Neural cell (in vitro differentiated cells): ENCODE measurements at regions not wholly inside any gene's neighbourhood (a gene's known extent, or its start where the extent isn't known, plus 50 kb on each side); places are given as distances from the start of the nearest gene placed in this dataset.

Experiments used
- H2AFZ ChIP-seq: fragments of 200-600, 300-800 bp; sonication (generic), shearing (Covaris generic); 2 replicates; pipeline ENCODE4 v1.6.0; 2014; ENCODE audit warnings: low read depth, mild to moderate bottlenecking, antibody characterized with exemption, low read length, moderate library complexity
- H3F3A ChIP-seq: fragments of 200-600 bp; shearing (Covaris generic); 2 replicates; pipeline ENCODE4 v1.6.1; 2016; ENCODE audit warnings: mild to moderate bottlenecking, moderate library complexity, mixed read lengths, antibody characterized with exemption, low read length; ENCODE audit not compliant: insufficient read depth, poor library complexity, severe bottlenecking
- H3K27ac ChIP-seq: fragments of 200-600, 300-800 bp; sonication (generic), shearing (Covaris generic); 2 replicates; pipeline ENCODE4 v1.5.1; 2014; ENCODE audit warnings: mild to moderate bottlenecking, low read length, moderate library complexity
- H3K27me3 ChIP-seq: fragments of 300-800, 200-600 bp; sonication (generic), shearing (Covaris generic); 2 replicates; pipeline ENCODE4 v1.6.0; 2014; ENCODE audit warnings: mild to moderate bottlenecking, low read depth, low read length, moderate library complexity; ENCODE audit not compliant: insufficient read depth
- H3K36me3 ChIP-seq: fragments of 300-800, 200-600 bp; sonication (generic), shearing (Covaris generic); 2 replicates; pipeline ENCODE4 v1.5.1; 2014; ENCODE audit warnings: mild to moderate bottlenecking, antibody characterized with exemption, low read length, moderate library complexity; ENCODE audit not compliant: insufficient read depth
- H3K4me2 ChIP-seq: fragments of 300-800, 200-600 bp; sonication (generic), shearing (Covaris generic); 2 replicates; pipeline ENCODE4 v1.6.0; 2014; ENCODE audit warnings: mild to moderate bottlenecking, low read length
- H3K4me3 ChIP-seq: fragments of 300-800, 200-600 bp; sonication (generic), shearing (Covaris generic); 2 replicates; pipeline ENCODE4 v1.5.1; 2014; ENCODE audit warnings: mild to moderate bottlenecking, low read length, moderate library complexity
- H3K79me2 ChIP-seq: fragments of 200-600 bp; shearing (Covaris generic); replicated peaks from 2 replicates; pipeline ENCODE4 v1.6.0; 2014; ENCODE audit warnings: mild to moderate bottlenecking, low read length, moderate library complexity; ENCODE audit not compliant: insufficient read depth
- H3K9ac ChIP-seq: fragments of 300-800, 200-600 bp; sonication (generic), shearing (Covaris generic); 2 replicates; pipeline ENCODE4 v1.6.1; 2016; ENCODE audit warnings: mild to moderate bottlenecking, low read length, mixed read lengths
- H3K9me2 ChIP-seq: fragments of 200-600 bp; shearing (Covaris generic); 2 replicates; pipeline ENCODE4 v1.6.1; 2016; ENCODE audit warnings: mild to moderate bottlenecking, low read length, mixed read lengths; ENCODE audit not compliant: insufficient read depth
- H3K9me3 ChIP-seq: fragments of 200-600, 300-800 bp; sonication (generic), shearing (Covaris generic); 2 replicates; pipeline ENCODE4 v1.6.1; 2016; ENCODE audit warnings: mild to moderate bottlenecking, mixed run types, low read length, moderate library complexity, mixed read lengths
- H4K20me1 ChIP-seq: fragments of 200-600 bp; shearing (Covaris generic); 2 replicates; pipeline ENCODE4 v1.6.1; 2016; ENCODE audit warnings: mild to moderate bottlenecking, mixed run types; ENCODE audit not compliant: insufficient read depth
- EP300 ChIP-seq: fragments of 450-650 bp; conservative IDR thresholded peaks from 2 replicates; pipeline ENCODE4 v1.6.1; 2014; ENCODE audit warnings: antibody characterized with exemption, mild to moderate bottlenecking, moderate library complexity; ENCODE audit not compliant: poor library complexity, severe bottlenecking
- EZH2 ChIP-seq: fragments of 200-600, 300-800 bp; shearing (Covaris generic), sonication (generic); IDR thresholded peaks from 2 replicates; pipeline ENCODE4 v1.6.1; 2014; ENCODE audit warnings: antibody characterized with exemption, low read length, borderline replicate concordance, mild to moderate bottlenecking; ENCODE audit not compliant: insufficient read depth, poor library complexity, severe bottlenecking
- MXI1 ChIP-seq: fragments of 450-650 bp; conservative IDR thresholded peaks from 2 replicates; pipeline ENCODE4 v1.6.1; 2014; ENCODE audit warnings: antibody characterized with exemption, mild to moderate bottlenecking; ENCODE audit not compliant: poor library complexity, severe bottlenecking
- POLR2AphosphoS5 ChIP-seq: IDR thresholded peaks from 2 replicates; pipeline ENCODE4 v1.6.1; 2012
- RAD21 ChIP-seq: fragments of 450-650 bp; conservative IDR thresholded peaks from 2 replicates; pipeline ENCODE4 v1.6.1; 2014; ENCODE audit warnings: antibody characterized with exemption, mild to moderate bottlenecking, moderate library complexity
- SMC3 ChIP-seq: fragments of 450-650 bp; conservative IDR thresholded peaks from 2 replicates; pipeline ENCODE4 v1.6.1; 2014; ENCODE audit warnings: antibody characterized with exemption, mild to moderate bottlenecking, moderate library complexity; ENCODE audit not compliant: poor library complexity
- TAF1 ChIP-seq: IDR thresholded peaks from 2 replicates; pipeline ENCODE4 v1.6.1; 2012; ENCODE audit warnings: low read depth
- TF ChIP-seq, protein P1 (sequence below): IDR thresholded peaks from 2 replicates; pipeline ENCODE4 v1.6.1; 2012; ENCODE audit warnings: borderline replicate concordance
- TF ChIP-seq, protein P2 (sequence below): fragments of 450-650 bp; IDR thresholded peaks from 2 replicates; pipeline ENCODE4 v1.5.1; 2014; ENCODE audit warnings: antibody characterized with exemption, mild to moderate bottlenecking, moderate library complexity; ENCODE audit not compliant: poor library complexity, severe bottlenecking

DNA sequence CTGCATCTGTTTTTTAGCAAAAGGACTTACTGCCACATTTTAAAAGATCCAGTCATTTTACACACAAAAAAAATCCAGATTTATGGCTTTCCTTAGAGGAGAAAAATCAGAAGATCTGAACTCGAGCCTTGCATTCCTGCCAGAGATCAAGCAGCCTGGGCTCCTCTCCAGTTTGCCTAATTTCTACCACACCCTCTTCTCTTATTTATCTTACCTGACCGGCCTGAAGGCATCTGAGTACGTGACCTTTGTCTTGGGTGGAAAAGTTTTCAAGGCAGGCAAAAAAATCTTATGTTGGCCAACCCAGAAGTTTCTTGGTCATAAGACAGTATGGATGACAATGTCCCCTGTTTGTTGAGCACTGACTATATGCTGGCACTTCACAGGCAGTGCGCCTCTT, 60.3 kb downstream of the CHRD start:
- no peak overlapping the region for H3K4me3 ChIP-seq
- H3K27ac ChIP-seq, result no peak overlapping the region
- no peak overlapping the region for H3K9ac ChIP-seq
- no peaks in the 10 kb centered on the region for H3K9me2 ChIP-seq
- H4K20me1 ChIP-seq, result no peaks in the 10 kb centered on the region
- TF ChIP-seq SMC3 (no peak), EP300 (no peak)
- TF ChIP-seq, protein P1, sequence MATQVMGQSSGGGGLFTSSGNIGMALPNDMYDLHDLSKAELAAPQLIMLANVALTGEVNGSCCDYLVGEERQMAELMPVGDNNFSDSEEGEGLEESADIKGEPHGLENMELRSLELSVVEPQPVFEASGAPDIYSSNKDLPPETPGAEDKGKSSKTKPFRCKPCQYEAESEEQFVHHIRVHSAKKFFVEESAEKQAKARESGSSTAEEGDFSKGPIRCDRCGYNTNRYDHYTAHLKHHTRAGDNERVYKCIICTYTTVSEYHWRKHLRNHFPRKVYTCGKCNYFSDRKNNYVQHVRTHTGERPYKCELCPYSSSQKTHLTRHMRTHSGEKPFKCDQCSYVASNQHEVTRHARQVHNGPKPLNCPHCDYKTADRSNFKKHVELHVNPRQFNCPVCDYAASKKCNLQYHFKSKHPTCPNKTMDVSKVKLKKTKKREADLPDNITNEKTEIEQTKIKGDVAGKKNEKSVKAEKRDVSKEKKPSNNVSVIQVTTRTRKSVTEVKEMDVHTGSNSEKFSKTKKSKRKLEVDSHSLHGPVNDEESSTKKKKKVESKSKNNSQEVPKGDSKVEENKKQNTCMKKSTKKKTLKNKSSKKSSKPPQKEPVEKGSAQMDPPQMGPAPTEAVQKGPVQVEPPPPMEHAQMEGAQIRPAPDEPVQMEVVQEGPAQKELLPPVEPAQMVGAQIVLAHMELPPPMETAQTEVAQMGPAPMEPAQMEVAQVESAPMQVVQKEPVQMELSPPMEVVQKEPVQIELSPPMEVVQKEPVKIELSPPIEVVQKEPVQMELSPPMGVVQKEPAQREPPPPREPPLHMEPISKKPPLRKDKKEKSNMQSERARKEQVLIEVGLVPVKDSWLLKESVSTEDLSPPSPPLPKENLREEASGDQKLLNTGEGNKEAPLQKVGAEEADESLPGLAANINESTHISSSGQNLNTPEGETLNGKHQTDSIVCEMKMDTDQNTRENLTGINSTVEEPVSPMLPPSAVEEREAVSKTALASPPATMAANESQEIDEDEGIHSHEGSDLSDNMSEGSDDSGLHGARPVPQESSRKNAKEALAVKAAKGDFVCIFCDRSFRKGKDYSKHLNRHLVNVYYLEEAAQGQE, result no peak
- no peak overlapping the region for H2AFZ ChIP-seq
- no peaks in the 10 kb centered on the region for H3K27me3 ChIP-seq
- H3K79me2 ChIP-seq, result no peaks in the 10 kb centered on the region
- H3K4me2 ChIP-seq, result no peak overlapping the region
- H3K9me3 ChIP-seq, result no peaks in the 10 kb centered on the region
- H3K36me3 ChIP-seq, result no peaks in the 10 kb centered on the region
- H3F3A ChIP-seq, result no peaks in the 10 kb centered on the region

DNA sequence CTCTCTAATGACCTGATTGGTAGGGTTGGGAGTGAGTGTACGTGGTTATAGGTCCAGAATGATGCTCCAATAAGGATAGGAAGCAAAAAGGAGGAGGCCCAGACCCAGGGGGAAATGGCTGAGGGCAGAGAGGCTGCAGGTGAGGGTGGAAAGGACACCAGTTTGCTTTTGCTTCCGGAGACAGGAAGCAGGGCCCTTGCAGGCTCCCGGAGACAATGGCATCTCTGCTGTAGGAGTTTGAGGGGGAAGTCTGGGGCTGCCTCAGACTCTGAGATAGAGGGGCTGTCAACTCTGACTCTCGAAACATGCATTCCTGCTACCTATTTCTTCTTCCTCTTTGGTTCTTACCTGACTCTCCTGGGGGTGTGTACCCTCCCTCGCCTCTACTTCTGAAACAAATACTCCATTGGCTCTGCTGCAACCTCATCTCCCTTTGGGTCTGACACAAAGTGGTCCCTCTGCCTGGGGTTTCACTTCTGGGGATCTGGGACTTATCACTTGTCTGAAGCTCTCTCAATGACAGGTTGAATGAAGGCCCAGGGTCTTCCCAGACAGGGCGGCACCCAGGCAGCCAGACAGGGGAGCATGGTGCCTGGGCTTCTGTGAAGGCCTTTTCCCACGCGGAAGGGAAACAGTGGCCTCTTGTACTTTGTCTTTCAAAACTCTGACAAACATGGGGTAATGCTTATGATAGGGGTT, 61.5 kb downstream of the CHRD start:
- H3K9ac ChIP-seq, result no peak overlapping the region
- no peaks in the 10 kb centered on the region for H3K36me3 ChIP-seq
- no peaks in the 10 kb centered on the region for H3F3A ChIP-seq
- no peak overlapping the region for H3K4me3 ChIP-seq
- no peak overlapping the region for H3K4me2 ChIP-seq
- H3K9me2 ChIP-seq, result no peaks in the 10 kb centered on the region
- no peaks in the 10 kb centered on the region for H4K20me1 ChIP-seq
- no peaks in the 10 kb centered on the region for H3K79me2 ChIP-seq
- TF ChIP-seq SMC3 (no peak), EP300 (no peak), RAD21 (no peak), MXI1 (no peak), TAF1 (no peak), POLR2AphosphoS5 (no peak), EZH2 (no peak)
- TF ChIP-seq, protein P1, result no peak
- TF ChIP-seq, protein P2, sequence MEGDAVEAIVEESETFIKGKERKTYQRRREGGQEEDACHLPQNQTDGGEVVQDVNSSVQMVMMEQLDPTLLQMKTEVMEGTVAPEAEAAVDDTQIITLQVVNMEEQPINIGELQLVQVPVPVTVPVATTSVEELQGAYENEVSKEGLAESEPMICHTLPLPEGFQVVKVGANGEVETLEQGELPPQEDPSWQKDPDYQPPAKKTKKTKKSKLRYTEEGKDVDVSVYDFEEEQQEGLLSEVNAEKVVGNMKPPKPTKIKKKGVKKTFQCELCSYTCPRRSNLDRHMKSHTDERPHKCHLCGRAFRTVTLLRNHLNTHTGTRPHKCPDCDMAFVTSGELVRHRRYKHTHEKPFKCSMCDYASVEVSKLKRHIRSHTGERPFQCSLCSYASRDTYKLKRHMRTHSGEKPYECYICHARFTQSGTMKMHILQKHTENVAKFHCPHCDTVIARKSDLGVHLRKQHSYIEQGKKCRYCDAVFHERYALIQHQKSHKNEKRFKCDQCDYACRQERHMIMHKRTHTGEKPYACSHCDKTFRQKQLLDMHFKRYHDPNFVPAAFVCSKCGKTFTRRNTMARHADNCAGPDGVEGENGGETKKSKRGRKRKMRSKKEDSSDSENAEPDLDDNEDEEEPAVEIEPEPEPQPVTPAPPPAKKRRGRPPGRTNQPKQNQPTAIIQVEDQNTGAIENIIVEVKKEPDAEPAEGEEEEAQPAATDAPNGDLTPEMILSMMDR, result no peak
- H3K27ac ChIP-seq, result no peak overlapping the region
- no peaks in the 10 kb centered on the region for H3K27me3 ChIP-seq
- no peaks in the 10 kb centered on the region for H3K9me3 ChIP-seq
- no peak overlapping the region for H2AFZ ChIP-seq
